HG03571 (cell line): ENCODE measurements at regions not wholly inside any gene's neighbourhood (a gene's known extent, or its start where the extent isn't known, plus 50 kb on each side); places are given as distances from the start of the nearest gene placed in this dataset.

Experiments used
- ATAC-seq: cut with Tn5 transposase; IDR thresholded peaks from one replicate; pipeline ENCODE4 v1.9.1; 2021; ENCODE audit not compliant: unreplicated experiment

- no peak for ATAC-seq
Observed at GRCh38 chr2:208545403-208546042, 138.9 kb downstream of the PTH2R start.

GRCh38 chr2:208546107-208546506 lies 139.5 kb downstream of the PTH2R start:
- no peak for ATAC-seq

GRCh38 chr2:208546860-208547650 lies 140.5 kb downstream of the PTH2R start:
- ATAC-seq = no peak

GRCh38 chr2:208548700-208549099 lies 142.1 kb downstream of the PTH2R start:
- no peak for ATAC-seq

- ATAC-seq = no peak
Observed at GRCh38 chr2:208549546-208550158, 143.1 kb downstream of the PTH2R start.

- ATAC-seq = no peak
Observed at GRCh38 chr2:208552943-208553342, 146.4 kb downstream of the PTH2R start.

GRCh38 chr2:208556983-208557484 lies 150.4 kb downstream of the PTH2R start:
- ATAC-seq = no peak

- no peak for ATAC-seq
Observed at GRCh38 chr2:208565690-208566416, 159.3 kb downstream of the PTH2R start.

GRCh38 chr2:208568203-208568602 lies 161.6 kb downstream of the PTH2R start:
- ATAC-seq = no peak

- no peak for ATAC-seq
Observed at GRCh38 chr2:208570066-208570465, 163.5 kb downstream of the PTH2R start.

GRCh38 chr2:208570851-208571763 lies 164.5 kb downstream of the PTH2R start:
- ATAC-seq = no peak

GRCh38 chr2:208571764-208572131 lies 165.2 kb downstream of the PTH2R start:
- ATAC-seq = no peak

GRCh38 chr2:208573569-208573968 lies 167.0 kb downstream of the PTH2R start:
- ATAC-seq = no peak

- ATAC-seq = no peak
Observed at GRCh38 chr2:208579678-208580077, 173.1 kb downstream of the PTH2R start.

- no peak for ATAC-seq
Observed at GRCh38 chr2:208584378-208584985, 177.9 kb downstream of the PTH2R start.

GRCh38 chr2:208586516-208586915 lies 179.9 kb downstream of the PTH2R start:
- ATAC-seq = no peak

- no peak for ATAC-seq
Observed at GRCh38 chr2:208594642-208595385, 188.2 kb downstream of the PTH2R start.

GRCh38 chr2:208595386-208596275 lies 189.0 kb downstream of the PTH2R start:
- ATAC-seq = no peak
